ENCODE measurements at regions not wholly inside any gene's neighbourhood (a gene's known extent, or its start where the extent isn't known, plus 50 kb on each side); places are given as distances from the start of the nearest gene placed in this dataset.

- no peak for TF ChIP-seq EZH2 (IDR thresholded peaks at IDR 0.05; ENCODE audit: borderline replicate concordance, insufficient read depth, low read depth, low read length, poor library complexity, severe bottlenecking)
- CTCF ChIA-PET = no interaction called here
- DNase-seq = no peak
Measured at GRCh38 chr5:100641833-100642232, 106.7 kb downstream of the FAM174A start.

GRCh38 chr5:100643473-100643872 is 108.3 kb downstream of the FAM174A start:
- H3K36me3 ChIP-seq (replicated peaks in 1 of 2; ENCODE audit: control extremely low read depth in 1 of 2, control insufficient read depth in 1 of 2, extremely low read depth in 1 of 2, insufficient read depth in 2 of 2, low read length in 1 of 2) = no peaks in the 10 kb centered on the region
- H2AFZ ChIP-seq (ENCODE audit: insufficient read depth, low read depth, low read length, poor library complexity, severe bottlenecking) = no peak overlapping the region
- ChIA-PET CTCF (no interaction called here), POLR2A (no interaction called here)
- no peak for TF ChIP-seq CTCF (IDR thresholded peaks at IDR 0.05)
- TF ChIP-seq EZH2 (IDR thresholded peaks at IDR 0.05; ENCODE audit: borderline replicate concordance, insufficient read depth, low read depth, low read length, poor library complexity, severe bottlenecking) = no peak
- no peak overlapping the region for H3K27ac ChIP-seq (ENCODE audit: low read length in 2 of 2)
- intact Hi-C loops (cut with micrococcal nuclease) = no loop called here
- no peaks in the 10 kb centered on the region for H3K9me3 ChIP-seq (ENCODE audit: control extremely low read depth in 1 of 3, control insufficient read depth in 2 of 3, insufficient read depth in 1 of 3, low read length in 2 of 3)
- Mint-ChIP-seq H3K27ac (no peak overlapping the region), H3K27me3 (peaks cover 10% of the 10 kb centered on the region), H3K9me3 (ENCODE audit: insufficient read depth) (no peaks in the 10 kb centered on the region), H3K4me1 (no peaks in the 10 kb centered on the region), H3K4me3 (no peak overlapping the region)
- no peaks in the 10 kb centered on the region for H3K79me2 ChIP-seq (ENCODE audit: control insufficient read depth, insufficient read depth, low read length)
- H3K27me3 ChIP-seq (replicated peaks in 1 of 4; ENCODE audit: control extremely low read depth in 1 of 4, control insufficient read depth in 3 of 4, insufficient read depth in 4 of 4, low read length in 3 of 4) = peaks cover 0 to 5% (median 0%) of the 10 kb centered on the region in 4 experiments
- no peaks in the 10 kb centered on the region for H4K20me1 ChIP-seq (ENCODE audit: control insufficient read depth, insufficient read depth, low read length, poor library complexity, severe bottlenecking)
- ATAC-seq (ENCODE audit: low read depth) = no peak
- DNase-seq = no peak
- H3K4me3 ChIP-seq (ENCODE audit: control extremely low read depth in 1 of 5, extremely low read depth in 1 of 5, insufficient read depth in 1 of 5, low read depth in 2 of 5, low read length in 4 of 5) = no peak overlapping the region
- WGBS (ENCODE audit: insufficient coverage) = 93% methylated on average over 2 of the region's 2 CpGs
- H3K4me1 ChIP-seq (ENCODE audit: control insufficient read depth in 2 of 2, insufficient read depth in 2 of 2, low read length in 2 of 2) = no peaks in the 10 kb centered on the region
- no peak overlapping the region for H3K9ac ChIP-seq (ENCODE audit: low read length)
- no peak overlapping the region for H3K4me2 ChIP-seq (replicated peaks; ENCODE audit: low read depth, low read length, poor library complexity, severe bottlenecking)

More at GRCh38 chr5:100641833-100642232, 106.7 kb downstream of the FAM174A start:
- no peaks in the 10 kb centered on the region for H3K9me3 Mint-ChIP-seq (ENCODE audit: insufficient read depth)
- Histone ChIP-seq H3K4me1 (ENCODE audit: control insufficient read depth in 2 of 2, insufficient read depth in 2 of 2, low read length in 2 of 2) (no peaks in the 10 kb centered on the region), H3K27ac (ENCODE audit: low read length in 2 of 2) (no peak overlapping the region), H2AFZ (ENCODE audit: insufficient read depth, low read depth, low read length, poor library complexity, severe bottlenecking) (no peak overlapping the region), H3K9ac (ENCODE audit: low read length) (no peak overlapping the region), H4K20me1 (ENCODE audit: control insufficient read depth, insufficient read depth, low read length, poor library complexity, severe bottlenecking) (no peaks in the 10 kb centered on the region), H3K79me2 (ENCODE audit: control insufficient read depth, insufficient read depth, low read length) (no peaks in the 10 kb centered on the region), H3K4me2 (replicated peaks; ENCODE audit: low read depth, low read length, poor library complexity, severe bottlenecking) (no peak overlapping the region), H3K36me3 (replicated peaks in 1 of 2; ENCODE audit: control extremely low read depth in 1 of 2, control insufficient read depth in 1 of 2, extremely low read depth in 1 of 2, insufficient read depth in 2 of 2, low read length in 1 of 2) (no peaks in the 10 kb centered on the region), H3K9me3 (ENCODE audit: control extremely low read depth in 1 of 3, control insufficient read depth in 2 of 3, insufficient read depth in 1 of 3, low read length in 2 of 3) (no peaks in the 10 kb centered on the region), H3K4me3 (ENCODE audit: control extremely low read depth in 1 of 5, extremely low read depth in 1 of 5, insufficient read depth in 1 of 5, low read depth in 2 of 5, low read length in 4 of 5) (no peak overlapping the region), H3K27me3 (replicated peaks in 1 of 4; ENCODE audit: control extremely low read depth in 1 of 4, control insufficient read depth in 3 of 4, insufficient read depth in 4 of 4, low read length in 3 of 4) (peaks cover 0 to 5% (median 0%) of the 10 kb centered on the region in 4 experiments)
- H3K4me3 Mint-ChIP-seq = no peak overlapping the region
- 86% methylated on average over 2 of the region's 4 CpGs for WGBS (ENCODE audit: insufficient coverage)
- no peaks in the 10 kb centered on the region for H3K4me1 Mint-ChIP-seq
- no peak for ATAC-seq (ENCODE audit: low read depth)
- intact Hi-C loops (cut with micrococcal nuclease) = no loop called here
- no peak overlapping the region for H3K27ac Mint-ChIP-seq
- POLR2A ChIA-PET = no interaction called here
- H3K27me3 Mint-ChIP-seq = peaks cover 10% of the 10 kb centered on the region

Data from B cell (primary cell).